ENCODE measurements at regions not wholly inside any gene's neighbourhood (a gene's known extent, or its start where the extent isn't known, plus 50 kb on each side); places are given as distances from the start of the nearest gene placed in this dataset.
"Not testable (repeated sequence)": the region's sequence is repeated elsewhere in the genome, so short reads cannot be mapped to it uniquely, and the experiment has no call there.

DNA sequence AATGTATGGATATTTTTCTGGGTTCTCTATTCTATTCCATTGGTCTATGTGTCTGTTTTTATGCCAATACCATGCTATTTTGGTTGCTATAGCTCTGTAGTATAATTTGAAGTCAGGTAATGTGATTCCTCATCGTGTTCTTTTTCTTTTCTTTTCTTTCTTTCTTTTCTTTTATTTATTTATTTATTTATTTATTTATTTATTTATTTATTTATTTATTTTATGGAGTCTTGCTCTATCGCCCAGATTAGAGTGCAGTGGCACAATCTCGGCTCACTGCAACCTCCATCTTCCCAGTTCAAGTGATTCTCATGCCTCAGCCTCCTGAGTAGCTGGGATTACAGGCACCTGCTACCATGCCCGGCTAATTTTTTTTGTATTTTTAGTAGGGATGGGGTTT is 315.2 kb downstream of the SV2B start:
- not testable (repeated sequence) for DNase-seq

DNA sequence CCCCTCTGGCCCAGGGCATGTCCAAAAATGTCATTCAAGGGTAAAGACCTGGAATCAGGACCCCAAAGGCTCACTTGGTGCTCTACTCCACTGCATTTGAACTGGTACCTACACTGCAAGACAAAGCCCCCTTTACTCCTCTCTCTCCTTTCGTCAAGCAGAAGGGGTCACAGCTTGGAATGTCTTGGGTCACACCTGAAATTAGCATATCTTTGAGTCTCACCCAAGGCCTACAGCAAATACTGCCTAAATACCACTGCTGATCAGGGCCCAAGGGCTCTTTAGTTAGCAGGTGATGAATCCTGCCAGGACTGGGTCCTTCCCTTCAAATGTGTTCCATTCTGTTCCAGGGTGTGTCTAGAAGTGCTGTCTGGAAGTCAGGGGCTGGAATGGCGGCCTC is 320.6 kb downstream of the SV2B start:
- no peak for DNase-seq

DNA sequence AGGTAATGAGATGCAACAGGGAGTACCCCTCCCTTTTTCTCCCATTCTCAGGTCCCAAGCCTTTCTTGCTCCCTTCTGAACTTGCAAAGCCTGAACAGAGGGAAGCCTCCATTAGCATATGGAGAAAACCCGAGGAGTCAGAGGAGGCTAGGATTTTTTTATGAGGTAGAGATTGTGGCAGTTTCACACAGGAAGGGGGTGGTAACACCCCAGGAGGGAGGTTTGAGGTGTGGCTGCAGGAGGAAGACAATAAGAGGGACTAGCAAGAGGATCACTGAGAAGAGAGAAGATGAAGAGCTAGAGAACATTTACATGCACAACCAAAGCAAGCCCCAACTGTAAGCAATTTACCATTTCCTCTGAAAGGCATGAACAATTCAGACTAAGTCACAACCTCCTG is 322.7 kb downstream of the SV2B start:
- no peak for DNase-seq

DNA sequence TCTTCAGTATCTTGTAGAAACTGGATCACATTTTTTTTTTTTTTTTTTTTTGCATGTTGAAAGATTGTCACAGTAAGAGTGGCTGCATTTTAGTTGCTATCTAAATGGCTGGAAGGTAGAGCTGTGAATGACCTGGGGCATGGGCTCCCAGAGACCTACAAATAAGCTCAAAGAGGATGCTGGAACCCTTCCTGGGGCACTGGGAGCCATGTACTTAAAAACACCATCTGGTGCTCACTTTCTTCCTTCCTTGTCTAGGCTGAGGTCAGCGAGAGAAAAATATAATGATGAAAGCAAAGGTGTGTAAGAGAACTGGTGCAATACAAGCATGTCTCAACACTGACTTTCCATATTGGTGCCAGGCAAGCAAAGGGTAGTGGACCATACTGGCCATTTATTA is 323.9 kb downstream of the SV2B start:
- DNase-seq = no peak

DNA sequence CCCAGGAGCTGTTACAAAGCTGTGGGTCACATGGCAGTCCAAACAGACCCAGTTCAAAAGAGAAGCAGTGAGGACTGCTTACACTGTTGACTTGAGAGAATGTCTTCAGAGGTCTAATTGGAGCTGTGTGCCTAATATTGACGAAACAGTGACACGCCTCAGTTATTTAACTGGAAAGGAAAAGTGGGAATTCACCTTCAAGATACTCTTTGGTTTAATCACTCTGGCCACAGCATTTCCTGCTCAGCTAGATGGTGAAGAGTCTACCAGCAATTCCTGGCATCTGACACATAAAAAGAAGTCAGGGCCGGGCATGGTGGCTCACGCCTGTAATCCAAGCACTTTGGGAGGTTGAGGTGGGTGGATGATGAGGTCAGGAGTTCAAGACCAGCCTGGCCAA is 326.4 kb downstream of the SV2B start:
- DNase-seq = no peak

- no peak for DNase-seq
These were observed 329.9 kb downstream of the SV2B start for GRCh38 chr15:91429973-91430372.

GRCh38 chr15:91431041-91431715 is 331.1 kb downstream of the SV2B start:
- no peak for DNase-seq

DNA sequence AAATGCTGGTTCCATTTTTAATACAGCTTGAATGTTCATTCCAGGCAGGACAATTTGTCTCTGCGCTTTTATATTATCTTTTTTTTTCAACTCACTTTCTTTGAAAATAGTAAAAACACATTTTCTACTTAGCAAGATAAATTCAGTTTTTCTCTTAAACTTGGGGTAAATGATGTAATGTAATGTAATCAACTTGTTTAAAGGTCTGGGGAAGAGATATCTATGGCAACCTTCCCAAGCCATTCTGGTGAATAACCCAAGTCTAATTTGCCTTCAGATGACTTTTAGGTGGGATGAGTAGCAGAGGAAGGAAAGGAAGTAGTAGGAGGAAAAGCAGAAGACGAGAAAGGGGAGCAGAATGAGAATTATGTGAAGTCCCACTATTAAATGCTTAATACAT is 335.1 kb downstream of the SV2B start:
- DNase-seq = no peak

GRCh38 chr15:91444656-91445055 is 344.6 kb downstream of the SV2B start:
- DNase-seq = no peak

DNA sequence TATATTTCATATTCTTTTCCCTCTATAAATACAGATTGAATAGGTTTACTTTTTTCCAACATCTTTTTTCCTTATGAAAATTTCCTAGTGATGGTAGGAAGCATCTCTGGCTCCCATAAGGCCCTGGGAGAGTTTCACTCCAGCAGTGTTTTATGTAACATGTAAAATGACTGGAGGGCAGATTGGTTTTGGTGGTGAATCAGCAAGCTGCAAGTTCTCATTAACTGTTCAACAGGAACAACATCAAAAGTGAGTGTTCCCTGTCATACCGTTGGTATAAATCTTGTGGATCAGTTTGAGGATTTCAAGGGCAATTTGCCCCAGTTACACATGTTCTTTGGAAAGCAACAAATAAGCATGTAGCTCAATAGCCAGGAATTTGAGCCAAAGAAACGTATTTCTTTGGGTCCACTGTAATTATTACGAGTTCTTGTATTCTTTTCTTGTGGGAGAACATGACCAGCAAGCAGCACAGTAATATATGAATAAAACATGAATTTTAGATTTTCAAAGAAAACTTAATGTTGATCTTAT is 345.7 kb downstream of the SV2B start:
- no peak for DNase-seq

GRCh38 chr15:91447991-91448644 is 348.1 kb downstream of the SV2B start:
- no peak for DNase-seq

DNA sequence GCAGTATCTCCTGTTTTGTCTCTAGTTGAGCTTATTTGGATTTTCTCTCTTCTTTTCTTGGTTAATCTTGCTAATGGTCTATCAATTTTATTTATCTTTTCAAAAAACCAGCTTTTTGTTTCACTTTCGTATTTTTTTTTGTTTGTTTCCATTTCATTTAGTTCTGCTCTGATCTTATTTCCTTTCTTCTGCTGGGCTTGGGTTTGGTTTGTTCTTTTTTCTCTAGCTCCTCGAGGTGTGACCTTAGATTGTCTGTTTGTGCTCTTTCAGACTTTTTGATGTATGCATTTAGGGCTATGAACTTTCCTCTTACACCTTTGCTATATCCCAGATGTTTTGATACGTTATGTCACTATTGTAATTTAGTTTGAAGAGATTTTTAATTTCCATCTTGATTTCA is 353.3 kb downstream of the SV2B start:
- not testable (repeated sequence) for DNase-seq

DNA sequence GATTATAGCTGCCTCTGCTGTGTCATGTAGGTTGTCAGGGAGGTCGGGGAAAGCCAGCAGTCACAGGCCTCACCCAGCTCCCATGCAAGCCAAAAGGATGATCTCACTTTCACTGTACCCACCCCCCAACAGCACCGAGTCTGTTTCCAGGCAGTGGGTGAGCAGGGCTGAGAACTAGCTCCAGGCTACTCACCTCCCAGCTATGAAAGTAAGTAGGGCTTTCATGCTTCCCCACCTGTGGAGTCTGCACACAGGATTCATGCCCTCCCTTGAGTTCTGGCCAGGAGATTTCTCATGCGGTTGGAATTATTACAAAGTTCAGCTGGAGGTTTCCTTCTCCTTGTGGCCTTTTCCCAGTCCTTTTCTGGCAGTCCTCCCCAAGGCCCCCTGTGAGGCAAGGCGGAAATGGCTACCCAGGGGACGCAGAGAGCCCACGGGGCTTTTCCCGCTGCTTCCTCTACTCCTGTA is 356.2 kb downstream of the SV2B start:
- no peak for DNase-seq

DNA sequence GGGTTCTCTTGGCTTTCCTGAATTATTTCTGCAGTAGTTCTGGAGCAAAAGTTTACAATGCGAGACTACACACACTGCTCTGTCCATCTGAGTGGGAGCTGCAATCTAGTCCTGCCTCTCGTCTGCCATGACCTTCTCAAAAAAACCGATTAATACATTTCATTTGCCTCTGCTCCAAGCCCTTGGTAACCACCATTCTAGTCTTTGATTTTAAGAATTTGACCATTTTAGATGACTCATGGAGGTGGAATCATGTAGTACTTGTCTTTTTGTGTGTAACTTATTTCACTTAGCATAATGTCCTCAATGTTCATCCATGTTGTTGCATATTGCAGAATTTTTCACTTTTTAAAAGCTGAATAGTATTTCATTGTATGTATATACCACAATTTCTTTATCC is 356.9 kb downstream of the SV2B start:
- DNase-seq = no peak

GRCh38 chr15:91461377-91461776 is 361.3 kb downstream of the SV2B start:
- DNase-seq = no peak

DNA sequence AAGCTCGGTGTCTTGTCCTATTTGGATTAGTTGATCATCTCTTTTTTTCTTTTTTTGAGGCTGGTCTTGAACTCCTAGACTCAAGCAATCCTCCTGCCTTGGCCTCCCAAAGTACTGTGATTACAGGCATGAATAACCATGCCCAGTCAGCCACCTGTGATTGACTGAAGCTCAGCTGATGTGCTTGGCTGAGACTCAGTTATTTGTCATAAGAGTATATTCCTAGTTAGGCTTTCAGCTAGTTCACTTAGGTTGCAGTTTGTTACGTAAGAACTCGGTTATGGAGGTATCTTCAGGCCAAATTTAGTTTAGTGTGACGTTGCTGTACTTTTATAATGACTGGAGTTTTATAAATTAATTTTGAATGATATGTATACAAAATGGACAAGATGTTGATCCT is 365.0 kb downstream of the SV2B start:
- no peak for DNase-seq

DNA sequence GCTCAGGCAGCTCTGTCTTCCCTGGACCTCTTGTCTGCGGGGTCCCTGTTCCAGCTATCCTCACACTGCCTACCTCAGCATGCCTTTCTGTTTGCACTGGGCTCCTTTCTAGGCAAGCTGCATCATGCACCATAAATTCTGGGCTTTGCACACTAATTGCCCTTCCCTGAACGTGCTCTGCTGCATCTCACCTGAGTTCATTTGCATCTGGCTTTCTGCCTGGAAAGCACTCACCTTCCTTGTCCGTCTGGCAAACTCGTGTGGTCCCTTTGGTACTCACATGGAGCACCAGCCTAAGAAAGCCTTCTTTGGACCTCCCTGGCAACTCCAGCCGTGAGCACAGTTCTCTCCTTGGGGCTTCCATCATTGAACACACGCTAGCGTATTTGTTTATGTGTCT is 365.6 kb downstream of the SV2B start:
- DNase-seq = no peak

GRCh38 chr15:91468871-91469580 is 369.0 kb downstream of the SV2B start:
- DNase-seq = no peak

DNA sequence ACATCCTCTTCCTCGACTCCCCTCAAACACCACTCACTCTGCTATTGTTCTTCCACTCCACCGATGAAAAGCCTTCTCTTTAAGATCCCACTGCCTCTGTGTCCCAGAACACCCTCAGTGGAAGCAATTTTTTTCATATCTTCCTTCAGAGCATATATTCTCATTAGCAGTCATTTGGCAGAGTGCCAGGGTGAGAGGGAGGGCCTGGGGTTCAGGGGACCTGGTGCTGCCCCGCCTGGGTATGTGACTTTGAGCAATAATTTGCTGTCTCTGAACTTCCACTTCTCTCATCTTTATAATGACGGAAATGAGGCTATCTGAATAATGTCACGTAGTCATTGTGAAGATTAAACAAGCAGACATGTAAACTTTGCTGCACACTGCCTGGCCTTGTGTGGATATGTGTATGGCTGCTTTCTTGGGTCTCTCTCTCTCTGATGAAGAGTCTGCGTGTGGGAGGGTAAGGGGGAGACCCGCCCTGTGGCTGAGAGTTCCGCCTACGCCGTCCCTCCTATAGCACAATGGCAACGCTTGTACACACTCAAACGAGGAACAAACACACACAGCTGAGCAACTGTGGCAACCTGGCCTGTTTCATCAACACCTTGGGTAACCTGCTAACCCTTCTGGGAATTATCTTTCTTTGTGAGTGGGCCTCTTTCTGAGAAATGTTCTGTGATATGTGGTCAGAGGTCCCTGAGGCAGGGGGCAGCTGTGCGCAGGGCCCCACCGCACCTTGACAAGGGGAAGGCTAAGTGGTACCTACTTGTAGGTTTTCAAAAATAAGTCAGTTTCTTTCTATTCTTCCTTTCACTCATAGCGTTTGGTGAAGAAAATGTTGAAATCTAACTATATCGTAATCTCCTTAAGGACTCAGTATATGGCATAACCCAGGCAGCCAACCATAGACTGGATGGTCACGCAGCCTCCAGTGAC is 369.8 kb downstream of the SV2B start:
- no peak for DNase-seq

GRCh38 chr15:91471468-91471867 is 371.4 kb downstream of the SV2B start:
- no peak for DNase-seq

- no peak for DNase-seq
These were observed 372.3 kb downstream of the SV2B start for GRCh38 chr15:91472316-91472756.

DNA sequence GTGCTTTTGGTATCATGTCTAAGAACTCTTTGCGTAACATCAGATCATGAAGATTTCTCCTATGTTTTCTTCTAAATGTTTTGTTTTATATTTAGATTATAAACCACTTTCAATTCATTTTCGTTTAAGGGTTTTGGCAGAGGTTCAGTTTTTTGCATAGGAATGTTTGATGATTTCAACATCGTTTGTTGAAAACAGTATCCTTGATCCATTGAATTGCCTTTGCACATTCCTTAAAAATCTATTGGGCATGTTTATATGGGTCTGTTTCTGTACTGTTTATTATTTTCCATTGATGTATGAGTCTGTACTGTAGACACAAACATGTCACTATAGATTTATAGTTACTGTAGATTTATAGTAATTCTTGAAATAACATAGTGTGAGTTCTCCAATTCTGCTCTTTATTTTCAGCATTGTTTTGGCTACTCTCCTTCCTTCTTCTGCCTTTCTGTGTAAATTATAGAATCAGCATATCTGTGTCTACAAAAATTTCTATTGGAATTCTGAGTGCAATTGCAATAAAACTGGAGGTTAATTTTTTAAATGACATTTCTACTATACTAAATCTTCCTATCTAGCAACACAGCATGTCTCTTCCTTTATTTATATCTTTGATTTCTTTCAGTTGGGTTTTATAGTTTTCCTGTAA is 374.0 kb downstream of the SV2B start:
- DNase-seq = no peak

All from left hindlimb (tissue), 1 donor.